Panc1 (cell line): ENCODE measurements at regions not wholly inside any gene's neighbourhood (a gene's known extent, or its start where the extent isn't known, plus 50 kb on each side); places are given as distances from the start of the nearest gene placed in this dataset.

Experiments
- POLR2AphosphoS5 ChIP-seq: IDR thresholded peaks from 2 replicates; pipeline ENCODE4 v1.6.1; 2012; ENCODE audit warnings: mild to moderate bottlenecking, low read depth, low read length, moderate library complexity
- TF ChIP-seq, protein P1 (sequence below): fragments of 450-650 bp; IDR thresholded peaks from 2 replicates; pipeline ENCODE4 v1.5.1; 2017; ENCODE audit warnings: mild to moderate bottlenecking
- TF ChIP-seq, protein P2 (sequence below), 2 experiments: IDR thresholded peaks; 2 replicates each; pipeline ENCODE4 v1.6.1; 2011 to 2012; ENCODE audit warnings: low read depth in 2 of 2, control low read depth in 1 of 2, low read length in 1 of 2, mild to moderate bottlenecking in 1 of 2, moderate library complexity in 1 of 2; ENCODE audit not compliant: insufficient read depth in 1 of 2

DNA sequence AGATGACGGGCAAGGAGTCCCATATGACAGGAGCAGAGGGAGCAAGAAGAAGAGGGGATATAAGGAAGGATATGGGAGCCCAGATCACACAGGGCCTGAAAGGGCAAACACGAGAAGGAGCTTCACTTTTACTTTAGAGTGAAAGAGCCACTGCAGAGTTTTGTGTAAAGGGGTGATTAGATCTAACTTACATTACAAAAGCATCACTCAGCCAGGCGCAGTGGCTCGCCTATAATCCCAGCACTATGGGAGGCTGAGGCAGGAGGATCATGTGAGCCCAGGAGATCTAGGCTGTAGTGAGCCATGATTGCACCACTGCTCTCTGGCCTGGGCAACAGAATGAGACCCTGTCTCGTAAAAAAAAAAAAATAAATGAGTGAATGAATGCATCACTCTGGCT lies 91.1 kb downstream of the MPP7 start:
- TF ChIP-seq, protein P1, sequence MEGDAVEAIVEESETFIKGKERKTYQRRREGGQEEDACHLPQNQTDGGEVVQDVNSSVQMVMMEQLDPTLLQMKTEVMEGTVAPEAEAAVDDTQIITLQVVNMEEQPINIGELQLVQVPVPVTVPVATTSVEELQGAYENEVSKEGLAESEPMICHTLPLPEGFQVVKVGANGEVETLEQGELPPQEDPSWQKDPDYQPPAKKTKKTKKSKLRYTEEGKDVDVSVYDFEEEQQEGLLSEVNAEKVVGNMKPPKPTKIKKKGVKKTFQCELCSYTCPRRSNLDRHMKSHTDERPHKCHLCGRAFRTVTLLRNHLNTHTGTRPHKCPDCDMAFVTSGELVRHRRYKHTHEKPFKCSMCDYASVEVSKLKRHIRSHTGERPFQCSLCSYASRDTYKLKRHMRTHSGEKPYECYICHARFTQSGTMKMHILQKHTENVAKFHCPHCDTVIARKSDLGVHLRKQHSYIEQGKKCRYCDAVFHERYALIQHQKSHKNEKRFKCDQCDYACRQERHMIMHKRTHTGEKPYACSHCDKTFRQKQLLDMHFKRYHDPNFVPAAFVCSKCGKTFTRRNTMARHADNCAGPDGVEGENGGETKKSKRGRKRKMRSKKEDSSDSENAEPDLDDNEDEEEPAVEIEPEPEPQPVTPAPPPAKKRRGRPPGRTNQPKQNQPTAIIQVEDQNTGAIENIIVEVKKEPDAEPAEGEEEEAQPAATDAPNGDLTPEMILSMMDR = no peak
- TF ChIP-seq, protein P2, sequence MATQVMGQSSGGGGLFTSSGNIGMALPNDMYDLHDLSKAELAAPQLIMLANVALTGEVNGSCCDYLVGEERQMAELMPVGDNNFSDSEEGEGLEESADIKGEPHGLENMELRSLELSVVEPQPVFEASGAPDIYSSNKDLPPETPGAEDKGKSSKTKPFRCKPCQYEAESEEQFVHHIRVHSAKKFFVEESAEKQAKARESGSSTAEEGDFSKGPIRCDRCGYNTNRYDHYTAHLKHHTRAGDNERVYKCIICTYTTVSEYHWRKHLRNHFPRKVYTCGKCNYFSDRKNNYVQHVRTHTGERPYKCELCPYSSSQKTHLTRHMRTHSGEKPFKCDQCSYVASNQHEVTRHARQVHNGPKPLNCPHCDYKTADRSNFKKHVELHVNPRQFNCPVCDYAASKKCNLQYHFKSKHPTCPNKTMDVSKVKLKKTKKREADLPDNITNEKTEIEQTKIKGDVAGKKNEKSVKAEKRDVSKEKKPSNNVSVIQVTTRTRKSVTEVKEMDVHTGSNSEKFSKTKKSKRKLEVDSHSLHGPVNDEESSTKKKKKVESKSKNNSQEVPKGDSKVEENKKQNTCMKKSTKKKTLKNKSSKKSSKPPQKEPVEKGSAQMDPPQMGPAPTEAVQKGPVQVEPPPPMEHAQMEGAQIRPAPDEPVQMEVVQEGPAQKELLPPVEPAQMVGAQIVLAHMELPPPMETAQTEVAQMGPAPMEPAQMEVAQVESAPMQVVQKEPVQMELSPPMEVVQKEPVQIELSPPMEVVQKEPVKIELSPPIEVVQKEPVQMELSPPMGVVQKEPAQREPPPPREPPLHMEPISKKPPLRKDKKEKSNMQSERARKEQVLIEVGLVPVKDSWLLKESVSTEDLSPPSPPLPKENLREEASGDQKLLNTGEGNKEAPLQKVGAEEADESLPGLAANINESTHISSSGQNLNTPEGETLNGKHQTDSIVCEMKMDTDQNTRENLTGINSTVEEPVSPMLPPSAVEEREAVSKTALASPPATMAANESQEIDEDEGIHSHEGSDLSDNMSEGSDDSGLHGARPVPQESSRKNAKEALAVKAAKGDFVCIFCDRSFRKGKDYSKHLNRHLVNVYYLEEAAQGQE (IDR thresholded peaks at IDR 0.05; ENCODE audit: insufficient read depth in 1 of 2, low read depth in 2 of 2, low read length in 1 of 2) = no peak
- no peak for TF ChIP-seq POLR2AphosphoS5
